Stomach (tissue), 4 donors: ENCODE measurements at regions not wholly inside any gene's neighbourhood (a gene's known extent, or its start where the extent isn't known, plus 50 kb on each side); places are given as distances from the start of the nearest gene placed in this dataset.

Experiments used
- CTCF ChIP-seq, 7 experiments: fragments of 450-650 bp in 4 of 7; fragments of 200-600 bp in 3 of 7; sonication (generic) in 3 of 7; IDR thresholded peaks; one replicate each; pipeline ENCODE4 v1.5.1; 2016 to 2019; ENCODE audit warnings: antibody characterized with exemption in 7 of 7, control low read depth in 2 of 7, mild to moderate bottlenecking in 1 of 7
- EP300 ChIP-seq: sonication (generic); formaldehyde crosslinking; IDR thresholded peaks from one replicate; pipeline ENCODE4 v1.6.1; 2017; ENCODE audit warnings: antibody characterized with exemption
- POLR2A ChIP-seq, 4 donors: fragments of 450-650 bp; IDR thresholded peaks; one replicate each; pipeline ENCODE4 v1.6.1; 2016; ENCODE audit warnings: antibody characterized with exemption in 4 of 4, control low read depth in 2 of 4, mild to moderate bottlenecking in 1 of 4, moderate library complexity in 1 of 4
- POLR2AphosphoS5 ChIP-seq, 3 donors: sonication (generic); formaldehyde crosslinking; IDR thresholded peaks; one replicate each; pipeline ENCODE4 v1.6.1; 2016; ENCODE audit warnings: antibody characterized with exemption in 3 of 3

GRCh38 chr4:133081246-133081645 is 67.8 kb upstream of the PCDH10 start:
- no peak for TF ChIP-seq CTCF (IDR thresholded peaks at IDR 0.05)
- TF ChIP-seq POLR2AphosphoS5 (IDR thresholded peaks at IDR 0.05), result no peak
- TF ChIP-seq EP300, result no peak
- TF ChIP-seq POLR2A (IDR thresholded peaks at IDR 0.05), result no peak
